WTC11 (cell line): ENCODE measurements at regions not wholly inside any gene's neighbourhood (a gene's known extent, or its start where the extent isn't known, plus 50 kb on each side); places are given as distances from the start of the nearest gene placed in this dataset.

ENCODE experiments used
- ATAC-seq: fragments of 200-7000 bp; cut with Tn5 transposase; 2 replicates; pipeline ENCODE4 v1.10.0; 2021; ENCODE audit warnings: mild to moderate bottlenecking, moderate library complexity
- CTCF ChIA-PET: fragments of 300-600 bp; sonication (Branson Sonifier 250); formaldehyde crosslinking; loops from one replicate; lab custom pipeline; 2021; ENCODE audit warnings: antibody characterized with exemption; lab: Charles Lee
- POLR2A ChIA-PET: fragments of 350-600 bp; sonication (Branson Sonifier 250); formaldehyde crosslinking; loops from one replicate; lab custom pipeline; 2021; ENCODE audit warnings: antibody characterized with exemption; lab: Charles Lee
- DNase-seq: peaks from one replicate; pipeline ENCODE4 v3.0.0; 2021; ENCODE audit warnings: low spot score
- H3K27ac Mint-ChIP-seq: 2 replicates; pipeline ENCODE4 v1.8.0; 2021; ENCODE audit warnings: mixed read lengths
- H3K27me3 Mint-ChIP-seq: 2 replicates; pipeline ENCODE4 v1.8.0; 2021; ENCODE audit warnings: low read depth, mild to moderate bottlenecking, moderate library complexity, mixed read lengths
- H3K36me3 Mint-ChIP-seq: 2 replicates; pipeline ENCODE4 v1.8.0; 2021; ENCODE audit warnings: mixed read lengths
- H3K4me1 Mint-ChIP-seq: 2 replicates; pipeline ENCODE4 v1.8.0; 2022; ENCODE audit warnings: mixed read lengths
- H3K4me3 Mint-ChIP-seq: 2 replicates; pipeline ENCODE4 v1.8.0; 2021; ENCODE audit warnings: mild to moderate bottlenecking, moderate library complexity, mixed read lengths
- H3K9me3 Mint-ChIP-seq: 2 replicates; pipeline ENCODE4 v1.8.0; 2021; ENCODE audit warnings: mixed read lengths
- ESRRA ChIP-seq: sonication (generic); formaldehyde crosslinking; IDR thresholded peaks from 2 replicates; pipeline ENCODE4 v1.8.1; 2022; ENCODE audit warnings: mild to moderate bottlenecking, missing genetic modification reagents, borderline replicate concordance
- FOXK1 ChIP-seq: sonication (generic); formaldehyde crosslinking; IDR thresholded peaks from 2 replicates; pipeline ENCODE4 v1.8.0; 2022; ENCODE audit warnings: mild to moderate bottlenecking, moderate library complexity, missing genetic modification reagents
- JUN ChIP-seq: sonication (generic); formaldehyde crosslinking; IDR thresholded peaks from 2 replicates; pipeline ENCODE4 v1.8.0; 2023; ENCODE audit warnings: mild to moderate bottlenecking, missing genetic modification reagents
- KAT7 ChIP-seq: sonication (generic); formaldehyde crosslinking; IDR thresholded peaks from 2 replicates; pipeline ENCODE4 v1.8.1; 2023; ENCODE audit warnings: missing genetic modification reagents, mild to moderate bottlenecking, borderline replicate concordance
- NFATC4 ChIP-seq: fragments of 250-450 bp; sonication (Bioruptor Pico); IDR thresholded peaks from 2 replicates; pipeline ENCODE4 v1.9.0; 2021; ENCODE audit warnings: mild to moderate bottlenecking
- NFE2L1 ChIP-seq: sonication (generic); formaldehyde crosslinking; IDR thresholded peaks from 2 replicates; pipeline ENCODE4 v1.8.1; 2023; ENCODE audit warnings: missing genetic modification reagents
- NR2C2 ChIP-seq: sonication (generic); formaldehyde crosslinking; IDR thresholded peaks from 2 replicates; pipeline ENCODE4 v1.8.0; 2022; ENCODE audit warnings: mild to moderate bottlenecking, missing genetic modification reagents
- OVOL2 ChIP-seq: fragments of 250-450 bp; sonication (Bioruptor Pico); IDR thresholded peaks from 2 replicates; pipeline ENCODE4 v1.9.0; 2021; ENCODE audit warnings: mild to moderate bottlenecking, borderline replicate concordance
- RELA ChIP-seq: sonication (generic); formaldehyde crosslinking; IDR thresholded peaks from 2 replicates; pipeline ENCODE4 v1.8.1; 2022; ENCODE audit warnings: missing genetic modification reagents, mild to moderate bottlenecking, borderline replicate concordance
- TCF7 ChIP-seq: sonication (generic); formaldehyde crosslinking; IDR thresholded peaks from 2 replicates; pipeline ENCODE4 v1.8.0; 2022; ENCODE audit warnings: mild to moderate bottlenecking, low read depth, missing genetic modification reagents, moderate library complexity
- TEAD4 ChIP-seq: sonication (generic); formaldehyde crosslinking; IDR thresholded peaks from 2 replicates; pipeline ENCODE4 v1.8.0; 2022; ENCODE audit warnings: mild to moderate bottlenecking, missing genetic modification reagents
- ZNF263 ChIP-seq: sonication (generic); formaldehyde crosslinking; IDR thresholded peaks from 2 replicates; pipeline ENCODE4 v1.8.1; 2022; ENCODE audit warnings: low read depth, mild to moderate bottlenecking, moderate library complexity, missing genetic modification reagents
- ZNF317 ChIP-seq: sonication (generic); formaldehyde crosslinking; IDR thresholded peaks from 2 replicates; pipeline ENCODE4 v1.8.1; 2023; ENCODE audit warnings: low read depth, mild to moderate bottlenecking, moderate library complexity, missing genetic modification reagents, borderline replicate concordance
- TF ChIP-seq, protein P1 (sequence below): sonication (generic); formaldehyde crosslinking; IDR thresholded peaks from 2 replicates; pipeline ENCODE4 v1.8.1; 2023; ENCODE audit warnings: mild to moderate bottlenecking, missing genetic modification reagents
- TF ChIP-seq, protein P2 (sequence below): fragments of 250-450 bp; sonication (Bioruptor Pico); IDR thresholded peaks from 2 replicates; pipeline ENCODE4 v1.9.0; 2021; ENCODE audit warnings: mild to moderate bottlenecking
- TF ChIP-seq, protein P3 (sequence below): sonication (generic); formaldehyde crosslinking; IDR thresholded peaks from 2 replicates; pipeline ENCODE4 v1.8.0; 2022; ENCODE audit warnings: mild to moderate bottlenecking, missing genetic modification reagents
- TF ChIP-seq, protein P4 (sequence below): fragments of 200-600 bp; IDR thresholded peaks from 2 replicates; pipeline ENCODE4 v1.8.0; 2022; ENCODE audit warnings: antibody characterized with exemption

DNA sequence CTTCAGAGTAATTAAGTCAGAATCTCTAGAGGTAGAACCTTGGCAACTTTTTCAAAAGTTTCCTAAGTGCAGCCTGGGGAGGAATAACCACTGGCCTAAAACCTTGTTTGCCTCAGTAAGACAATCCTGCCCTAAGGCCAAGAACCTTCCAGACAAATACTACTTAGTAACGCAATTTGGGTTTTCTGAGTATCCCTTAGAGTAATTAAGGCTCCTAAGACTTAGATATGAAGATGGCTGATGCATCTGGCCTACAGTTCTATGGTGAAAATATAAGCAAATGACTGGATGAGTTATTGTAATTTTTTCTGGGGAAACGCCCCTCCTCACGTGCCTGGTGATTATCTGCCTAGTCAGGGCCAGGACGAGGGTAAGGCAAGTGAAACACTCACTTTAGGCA lies 95.7 kb upstream of the DLX2 start (continued):
- TF ChIP-seq, protein P1, sequence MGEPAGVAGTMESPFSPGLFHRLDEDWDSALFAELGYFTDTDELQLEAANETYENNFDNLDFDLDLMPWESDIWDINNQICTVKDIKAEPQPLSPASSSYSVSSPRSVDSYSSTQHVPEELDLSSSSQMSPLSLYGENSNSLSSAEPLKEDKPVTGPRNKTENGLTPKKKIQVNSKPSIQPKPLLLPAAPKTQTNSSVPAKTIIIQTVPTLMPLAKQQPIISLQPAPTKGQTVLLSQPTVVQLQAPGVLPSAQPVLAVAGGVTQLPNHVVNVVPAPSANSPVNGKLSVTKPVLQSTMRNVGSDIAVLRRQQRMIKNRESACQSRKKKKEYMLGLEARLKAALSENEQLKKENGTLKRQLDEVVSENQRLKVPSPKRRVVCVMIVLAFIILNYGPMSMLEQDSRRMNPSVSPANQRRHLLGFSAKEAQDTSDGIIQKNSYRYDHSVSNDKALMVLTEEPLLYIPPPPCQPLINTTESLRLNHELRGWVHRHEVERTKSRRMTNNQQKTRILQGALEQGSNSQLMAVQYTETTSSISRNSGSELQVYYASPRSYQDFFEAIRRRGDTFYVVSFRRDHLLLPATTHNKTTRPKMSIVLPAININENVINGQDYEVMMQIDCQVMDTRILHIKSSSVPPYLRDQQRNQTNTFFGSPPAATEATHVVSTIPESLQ (CRISPR knock-in tag) = no peak
- TF ChIP-seq, all 79 proteins: peak for 0

- Mint-ChIP-seq H3K4me3 (no peak overlapping the region), H3K36me3 (peaks cover 42% of the 10 kb centered on the region), H3K4me1 (no peaks in the 10 kb centered on the region), H3K27ac (no peak overlapping the region), H3K27me3 (no peaks in the 10 kb centered on the region; the same call in 1 of the 2 replicates)
- POLR2A ChIA-PET = no interaction called here
- no peak for DNase-seq
- TF ChIP-seq NFATC4 (CRISPR knock-in tag) = no peak
- TF ChIP-seq NFE2L1 (CRISPR knock-in tag) = no peak
- TF ChIP-seq, all 79 proteins: peak for 0
- no peak for ATAC-seq
- CTCF ChIA-PET = no interaction called here
- H3K9me3 Mint-ChIP-seq = peaks cover 54% of the 10 kb centered on the region
Observed at GRCh38 chr2:172198908-172199307, 96.2 kb upstream of the DLX2 start.

DNA sequence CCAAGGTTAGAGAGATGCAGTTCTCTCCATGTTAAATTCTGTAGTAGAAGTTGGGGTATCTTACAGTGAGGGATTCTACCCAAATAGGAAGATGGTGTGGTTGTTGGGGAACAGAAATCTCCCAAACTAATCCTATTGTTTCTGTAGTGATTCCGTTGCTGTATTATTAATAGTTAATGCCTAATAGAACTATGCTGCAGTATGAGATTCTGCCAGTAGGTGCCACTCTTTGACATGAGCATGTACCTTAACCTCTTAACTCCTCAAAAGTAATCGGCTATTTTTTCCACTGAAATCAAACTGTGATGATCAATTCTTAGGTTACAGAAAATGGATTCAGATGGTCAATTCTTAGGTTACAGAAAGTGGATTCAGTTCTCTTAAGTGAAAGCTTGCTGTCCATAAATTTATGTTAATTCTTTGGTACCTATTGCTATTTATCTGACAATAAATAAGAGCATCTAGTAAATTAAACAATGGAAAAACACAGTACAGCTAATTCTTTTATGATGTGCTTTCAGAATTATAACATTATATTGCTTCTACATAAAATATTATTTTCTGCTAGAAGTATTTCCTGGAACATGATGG lies 97.9 kb upstream of the DLX2 start:
- no peak for ATAC-seq
- DNase-seq = peak; percentile 33
- peaks cover 11% of the 10 kb centered on the region for H3K4me1 Mint-ChIP-seq

DNA sequence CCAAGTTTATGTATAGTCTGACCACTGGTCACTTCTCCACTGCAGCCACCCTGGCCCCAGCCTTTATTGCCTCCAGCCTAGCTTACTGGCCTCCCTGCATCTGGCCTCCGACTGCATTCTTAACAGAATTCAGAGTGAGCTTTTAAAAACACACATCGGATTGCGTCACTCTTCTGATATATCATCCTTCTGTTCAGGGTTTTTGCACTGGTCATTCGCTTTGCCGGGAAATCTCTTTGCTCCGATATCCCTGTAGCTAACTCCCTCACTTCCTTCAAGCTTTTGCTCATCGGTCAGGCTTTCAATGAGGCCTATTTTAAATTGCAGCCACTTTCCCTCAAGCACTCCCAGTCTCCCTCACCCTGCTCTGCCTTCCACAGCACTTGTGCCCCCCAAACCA lies 101.6 kb upstream of the DLX2 start:
- H3K4me3 Mint-ChIP-seq = no peak overlapping the region
- peaks cover 3% of the 10 kb centered on the region for H3K27me3 Mint-ChIP-seq
- DNase-seq (no peak), ATAC-seq (no peak)
- H3K4me1 Mint-ChIP-seq = peaks cover 15% of the 10 kb centered on the region
- H3K36me3 Mint-ChIP-seq = peaks cover 13% of the 10 kb centered on the region
- no peak overlapping the region for H3K27ac Mint-ChIP-seq
- ChIA-PET POLR2A (no interaction called here), CTCF (interaction anchor here (0.6 to 2.5 kb wide), 3 partner anchors 32 to 257 kb away, joined by 3 to 11 read pairs (median 6); no protein-coding TSS in a partner anchor)
- TF ChIP-seq TEAD4 (CRISPR knock-in tag) (no peak), FOXK1 (CRISPR knock-in tag) (no peak), TCF7 (CRISPR knock-in tag) (no peak), KAT7 (CRISPR knock-in tag) (no peak), JUN (CRISPR knock-in tag) (no peak), NR2C2 (CRISPR knock-in tag) (no peak), ZNF263 (no peak), RELA (CRISPR knock-in tag) (no peak), OVOL2 (CRISPR knock-in tag) (no peak), ESRRA (no peak)
- TF ChIP-seq, protein P2, sequence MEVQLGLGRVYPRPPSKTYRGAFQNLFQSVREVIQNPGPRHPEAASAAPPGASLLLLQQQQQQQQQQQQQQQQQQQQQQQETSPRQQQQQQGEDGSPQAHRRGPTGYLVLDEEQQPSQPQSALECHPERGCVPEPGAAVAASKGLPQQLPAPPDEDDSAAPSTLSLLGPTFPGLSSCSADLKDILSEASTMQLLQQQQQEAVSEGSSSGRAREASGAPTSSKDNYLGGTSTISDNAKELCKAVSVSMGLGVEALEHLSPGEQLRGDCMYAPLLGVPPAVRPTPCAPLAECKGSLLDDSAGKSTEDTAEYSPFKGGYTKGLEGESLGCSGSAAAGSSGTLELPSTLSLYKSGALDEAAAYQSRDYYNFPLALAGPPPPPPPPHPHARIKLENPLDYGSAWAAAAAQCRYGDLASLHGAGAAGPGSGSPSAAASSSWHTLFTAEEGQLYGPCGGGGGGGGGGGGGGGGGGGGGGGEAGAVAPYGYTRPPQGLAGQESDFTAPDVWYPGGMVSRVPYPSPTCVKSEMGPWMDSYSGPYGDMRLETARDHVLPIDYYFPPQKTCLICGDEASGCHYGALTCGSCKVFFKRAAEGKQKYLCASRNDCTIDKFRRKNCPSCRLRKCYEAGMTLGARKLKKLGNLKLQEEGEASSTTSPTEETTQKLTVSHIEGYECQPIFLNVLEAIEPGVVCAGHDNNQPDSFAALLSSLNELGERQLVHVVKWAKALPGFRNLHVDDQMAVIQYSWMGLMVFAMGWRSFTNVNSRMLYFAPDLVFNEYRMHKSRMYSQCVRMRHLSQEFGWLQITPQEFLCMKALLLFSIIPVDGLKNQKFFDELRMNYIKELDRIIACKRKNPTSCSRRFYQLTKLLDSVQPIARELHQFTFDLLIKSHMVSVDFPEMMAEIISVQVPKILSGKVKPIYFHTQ (CRISPR knock-in tag) = no peak
- TF ChIP-seq, protein P1 (CRISPR knock-in tag) = no peak
- TF ChIP-seq, protein P3, sequence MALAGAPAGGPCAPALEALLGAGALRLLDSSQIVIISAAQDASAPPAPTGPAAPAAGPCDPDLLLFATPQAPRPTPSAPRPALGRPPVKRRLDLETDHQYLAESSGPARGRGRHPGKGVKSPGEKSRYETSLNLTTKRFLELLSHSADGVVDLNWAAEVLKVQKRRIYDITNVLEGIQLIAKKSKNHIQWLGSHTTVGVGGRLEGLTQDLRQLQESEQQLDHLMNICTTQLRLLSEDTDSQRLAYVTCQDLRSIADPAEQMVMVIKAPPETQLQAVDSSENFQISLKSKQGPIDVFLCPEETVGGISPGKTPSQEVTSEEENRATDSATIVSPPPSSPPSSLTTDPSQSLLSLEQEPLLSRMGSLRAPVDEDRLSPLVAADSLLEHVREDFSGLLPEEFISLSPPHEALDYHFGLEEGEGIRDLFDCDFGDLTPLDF (CRISPR knock-in tag) = no peak
- H3K9me3 Mint-ChIP-seq = peaks cover 15% of the 10 kb centered on the region

More for the DNA sequence above, 97.9 kb upstream of the DLX2 start:
- Mint-ChIP-seq H3K4me3 (no peak overlapping the region), H3K27ac (no peak overlapping the region), H3K36me3 (peaks cover 25% of the 10 kb centered on the region), H3K27me3 (peaks cover 3% of the 10 kb centered on the region; the same call in 1 of the 2 replicates), H3K9me3 (peaks cover 38% of the 10 kb centered on the region)
- ChIA-PET CTCF (interaction anchor here (0.6 to 2.5 kb wide), 3 partner anchors 11 to 261 kb away, joined by 3 to 13 read pairs (median 3); no protein-coding TSS in a partner anchor), POLR2A (no interaction called here)
- TF ChIP-seq ZNF317 (CRISPR knock-in tag) = no peak
- TF ChIP-seq, protein P4, sequence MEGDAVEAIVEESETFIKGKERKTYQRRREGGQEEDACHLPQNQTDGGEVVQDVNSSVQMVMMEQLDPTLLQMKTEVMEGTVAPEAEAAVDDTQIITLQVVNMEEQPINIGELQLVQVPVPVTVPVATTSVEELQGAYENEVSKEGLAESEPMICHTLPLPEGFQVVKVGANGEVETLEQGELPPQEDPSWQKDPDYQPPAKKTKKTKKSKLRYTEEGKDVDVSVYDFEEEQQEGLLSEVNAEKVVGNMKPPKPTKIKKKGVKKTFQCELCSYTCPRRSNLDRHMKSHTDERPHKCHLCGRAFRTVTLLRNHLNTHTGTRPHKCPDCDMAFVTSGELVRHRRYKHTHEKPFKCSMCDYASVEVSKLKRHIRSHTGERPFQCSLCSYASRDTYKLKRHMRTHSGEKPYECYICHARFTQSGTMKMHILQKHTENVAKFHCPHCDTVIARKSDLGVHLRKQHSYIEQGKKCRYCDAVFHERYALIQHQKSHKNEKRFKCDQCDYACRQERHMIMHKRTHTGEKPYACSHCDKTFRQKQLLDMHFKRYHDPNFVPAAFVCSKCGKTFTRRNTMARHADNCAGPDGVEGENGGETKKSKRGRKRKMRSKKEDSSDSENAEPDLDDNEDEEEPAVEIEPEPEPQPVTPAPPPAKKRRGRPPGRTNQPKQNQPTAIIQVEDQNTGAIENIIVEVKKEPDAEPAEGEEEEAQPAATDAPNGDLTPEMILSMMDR = peak; percentile 49
